ENCODE measurements at regions not wholly inside any gene's neighbourhood (a gene's known extent, or its start where the extent isn't known, plus 50 kb on each side); places are given as distances from the start of the nearest gene placed in this dataset.
"Not testable (repeated sequence)": the region's sequence is repeated elsewhere in the genome, so short reads cannot be mapped to it uniquely, and the experiment has no call there.

DNA sequence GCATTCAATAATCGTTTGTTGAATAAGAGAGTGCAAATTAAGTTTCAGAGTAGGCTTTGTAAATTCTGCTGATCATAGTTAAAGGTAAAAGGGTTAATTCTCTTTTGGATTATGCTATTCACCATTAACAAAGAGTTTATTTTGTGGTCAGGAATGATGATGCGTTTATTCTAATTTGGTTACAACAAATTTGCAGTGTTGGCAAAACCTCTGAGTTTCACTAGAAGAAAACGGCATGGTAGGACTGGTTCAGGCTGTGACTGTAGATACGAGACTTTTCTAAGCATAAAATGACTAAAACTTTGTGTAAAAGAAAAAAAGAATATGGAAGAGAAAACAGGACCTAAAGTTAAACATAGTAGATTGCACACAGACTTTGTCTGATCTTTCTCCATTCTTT is 234.7 kb downstream of the TLR4 start:
- Histone ChIP-seq H3K9me3 (no peaks in the 10 kb centered on the region), H3K4me3 (no peak overlapping the region), H3K4me1 (no peaks in the 10 kb centered on the region), H3K27ac (no peak overlapping the region), H3K4me2 (no peak overlapping the region)
- ATAC-seq (no peak), DNase-seq (ENCODE audit: low read depth in 1 of 2, low spot score in 1 of 2) (no peak), FAIRE-seq (no peak)
- ChIA-PET POLR2A (no interaction called here), CTCF (no interaction called here)
- no peak for TF ChIP-seq NFE2L2 (conservative IDR thresholded peaks at IDR 0.05; ENCODE audit: low read length)
- TF ChIP-seq SMC3 (IDR thresholded peaks at IDR 0.05), result no peak
- TF ChIP-seq KDM1A (IDR thresholded peaks at IDR 0.05; ENCODE audit: low read depth), result no peak
- no peak for TF ChIP-seq EP300 (IDR thresholded peaks at IDR 0.05)
- TF ChIP-seq CBX8 (IDR thresholded peaks at IDR 0.05), result no peak
- peak; percentile 30 for TF ChIP-seq MAFK (IDR thresholded peaks at IDR 0.05; ENCODE audit: partially characterized antibody)
- TF ChIP-seq, protein P1, sequence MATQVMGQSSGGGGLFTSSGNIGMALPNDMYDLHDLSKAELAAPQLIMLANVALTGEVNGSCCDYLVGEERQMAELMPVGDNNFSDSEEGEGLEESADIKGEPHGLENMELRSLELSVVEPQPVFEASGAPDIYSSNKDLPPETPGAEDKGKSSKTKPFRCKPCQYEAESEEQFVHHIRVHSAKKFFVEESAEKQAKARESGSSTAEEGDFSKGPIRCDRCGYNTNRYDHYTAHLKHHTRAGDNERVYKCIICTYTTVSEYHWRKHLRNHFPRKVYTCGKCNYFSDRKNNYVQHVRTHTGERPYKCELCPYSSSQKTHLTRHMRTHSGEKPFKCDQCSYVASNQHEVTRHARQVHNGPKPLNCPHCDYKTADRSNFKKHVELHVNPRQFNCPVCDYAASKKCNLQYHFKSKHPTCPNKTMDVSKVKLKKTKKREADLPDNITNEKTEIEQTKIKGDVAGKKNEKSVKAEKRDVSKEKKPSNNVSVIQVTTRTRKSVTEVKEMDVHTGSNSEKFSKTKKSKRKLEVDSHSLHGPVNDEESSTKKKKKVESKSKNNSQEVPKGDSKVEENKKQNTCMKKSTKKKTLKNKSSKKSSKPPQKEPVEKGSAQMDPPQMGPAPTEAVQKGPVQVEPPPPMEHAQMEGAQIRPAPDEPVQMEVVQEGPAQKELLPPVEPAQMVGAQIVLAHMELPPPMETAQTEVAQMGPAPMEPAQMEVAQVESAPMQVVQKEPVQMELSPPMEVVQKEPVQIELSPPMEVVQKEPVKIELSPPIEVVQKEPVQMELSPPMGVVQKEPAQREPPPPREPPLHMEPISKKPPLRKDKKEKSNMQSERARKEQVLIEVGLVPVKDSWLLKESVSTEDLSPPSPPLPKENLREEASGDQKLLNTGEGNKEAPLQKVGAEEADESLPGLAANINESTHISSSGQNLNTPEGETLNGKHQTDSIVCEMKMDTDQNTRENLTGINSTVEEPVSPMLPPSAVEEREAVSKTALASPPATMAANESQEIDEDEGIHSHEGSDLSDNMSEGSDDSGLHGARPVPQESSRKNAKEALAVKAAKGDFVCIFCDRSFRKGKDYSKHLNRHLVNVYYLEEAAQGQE (IDR thresholded peaks at IDR 0.05), result no peak
- TF ChIP-seq CEBPB (IDR thresholded peaks at IDR 0.05), result no peak
- TF ChIP-seq HOXA7 (CRISPR knock-in tag; IDR thresholded peaks at IDR 0.05), result no peak
- 3% methylated on average over 4 of the region's 4 CpGs for WGBS (ENCODE audit: missing lambda C conversion rate)

DNA sequence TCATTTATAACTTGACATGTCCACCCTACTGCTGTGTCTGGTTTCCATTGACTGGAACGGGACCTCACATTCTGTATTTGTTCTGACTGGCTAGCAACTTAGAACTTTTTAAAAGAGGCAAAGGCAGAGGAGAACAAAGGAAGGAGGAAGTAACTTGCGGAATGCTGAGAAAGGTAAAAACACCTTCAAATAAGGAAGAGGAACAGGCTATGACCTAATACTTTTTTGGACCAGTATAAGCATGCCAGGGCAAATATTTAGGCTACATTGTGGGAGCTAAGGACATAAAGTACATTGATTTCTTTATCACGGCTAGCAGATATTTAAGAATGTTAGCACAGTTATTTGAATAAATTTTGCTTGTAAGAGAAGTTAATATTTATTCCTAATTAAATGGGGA is 240.5 kb downstream of the TLR4 start:
- POLR2A ChIA-PET; H3K9me3 ChIP-seq; H3K4me3 ChIP-seq; H3K4me1 ChIP-seq; FAIRE-seq; DNase-seq (ENCODE audit: low read depth in 1 of 2, low spot score in 1 of 2); H3K27ac ChIP-seq; ATAC-seq; CTCF ChIA-PET; H3K4me2 ChIP-seq: not testable (repeated sequence)
- WGBS (ENCODE audit: missing lambda C conversion rate), result 39% methylated on average over 3 of the region's 3 CpGs

DNA sequence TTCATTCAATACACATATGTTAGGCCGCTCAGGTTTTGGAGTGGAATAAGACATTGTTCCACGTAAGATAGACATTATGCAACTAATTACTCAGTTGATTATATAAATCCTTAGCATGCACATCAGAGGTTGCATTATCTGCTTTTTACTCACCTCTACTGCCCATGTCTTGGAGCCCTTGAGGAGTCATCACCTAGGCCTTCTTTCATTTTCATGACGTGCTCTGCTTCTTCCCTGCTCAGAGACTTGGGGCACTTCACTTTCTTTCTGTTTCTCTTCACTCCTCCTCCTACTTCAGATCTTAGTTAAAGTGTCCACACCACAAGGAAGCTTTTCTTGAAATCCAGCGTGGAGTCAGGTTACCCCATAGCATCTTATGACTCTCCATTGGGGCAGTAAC is 241.1 kb downstream of the TLR4 start:
- no peak for TF ChIP-seq FOSL2 (IDR thresholded peaks at IDR 0.05)
- no peak for TF ChIP-seq FOSL2 (CRISPR knock-in tag; IDR thresholded peaks at IDR 0.05)
- TF ChIP-seq RFX5 (IDR thresholded peaks at IDR 0.05), result no peak
- TF ChIP-seq, protein P2, sequence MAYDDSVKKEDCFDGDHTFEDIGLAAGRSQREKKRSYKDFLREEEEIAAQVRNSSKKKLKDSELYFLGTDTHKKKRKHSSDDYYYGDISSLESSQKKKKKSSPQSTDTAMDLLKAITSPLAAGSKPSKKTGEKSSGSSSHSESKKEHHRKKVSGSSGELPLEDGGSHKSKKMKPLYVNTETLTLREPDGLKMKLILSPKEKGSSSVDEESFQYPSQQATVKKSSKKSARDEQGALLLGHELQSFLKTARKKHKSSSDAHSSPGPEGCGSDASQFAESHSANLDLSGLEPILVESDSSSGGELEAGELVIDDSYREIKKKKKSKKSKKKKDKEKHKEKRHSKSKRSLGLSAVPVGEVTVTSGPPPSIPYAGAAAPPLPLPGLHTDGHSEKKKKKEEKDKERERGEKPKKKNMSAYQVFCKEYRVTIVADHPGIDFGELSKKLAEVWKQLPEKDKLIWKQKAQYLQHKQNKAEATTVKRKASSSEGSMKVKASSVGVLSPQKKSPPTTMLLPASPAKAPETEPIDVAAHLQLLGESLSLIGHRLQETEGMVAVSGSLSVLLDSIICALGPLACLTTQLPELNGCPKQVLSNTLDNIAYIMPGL (CRISPR knock-in tag; IDR thresholded peaks at IDR 0.05; ENCODE audit: borderline replicate concordance), result no peak
- TF ChIP-seq, protein P3, sequence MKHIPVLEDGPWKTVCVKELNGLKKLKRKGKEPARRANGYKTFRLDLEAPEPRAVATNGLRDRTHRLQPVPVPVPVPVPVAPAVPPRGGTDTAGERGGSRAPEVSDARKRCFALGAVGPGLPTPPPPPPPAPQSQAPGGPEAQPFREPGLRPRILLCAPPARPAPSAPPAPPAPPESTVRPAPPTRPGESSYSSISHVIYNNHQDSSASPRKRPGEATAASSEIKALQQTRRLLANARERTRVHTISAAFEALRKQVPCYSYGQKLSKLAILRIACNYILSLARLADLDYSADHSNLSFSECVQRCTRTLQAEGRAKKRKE (CRISPR knock-in tag; IDR thresholded peaks at IDR 0.05; ENCODE audit: low read depth), result no peak
- TF ChIP-seq RNF2 (IDR thresholded peaks at IDR 0.05; ENCODE audit: borderline replicate concordance, low read depth), result no peak
- no peak for TF ChIP-seq RARB (CRISPR knock-in tag; IDR thresholded peaks at IDR 0.05)
- no peak for TF ChIP-seq MYC (IDR thresholded peaks at IDR 0.05; ENCODE audit: borderline replicate concordance, low read length)
- TF ChIP-seq GATA3 (IDR thresholded peaks at IDR 0.05; ENCODE audit: borderline replicate concordance), result no peak
- TF ChIP-seq CEBPB (IDR thresholded peaks at IDR 0.05), result no peak
- TF ChIP-seq HDAC2 (IDR thresholded peaks at IDR 0.05), result no peak
- TF ChIP-seq, protein P1 (IDR thresholded peaks at IDR 0.05), result no peak
- TF ChIP-seq JUN (IDR thresholded peaks at IDR 0.05), result no peak
- TF ChIP-seq NFE2L2 (conservative IDR thresholded peaks at IDR 0.05; ENCODE audit: low read length), result no peak
- TF ChIP-seq, protein P4, sequence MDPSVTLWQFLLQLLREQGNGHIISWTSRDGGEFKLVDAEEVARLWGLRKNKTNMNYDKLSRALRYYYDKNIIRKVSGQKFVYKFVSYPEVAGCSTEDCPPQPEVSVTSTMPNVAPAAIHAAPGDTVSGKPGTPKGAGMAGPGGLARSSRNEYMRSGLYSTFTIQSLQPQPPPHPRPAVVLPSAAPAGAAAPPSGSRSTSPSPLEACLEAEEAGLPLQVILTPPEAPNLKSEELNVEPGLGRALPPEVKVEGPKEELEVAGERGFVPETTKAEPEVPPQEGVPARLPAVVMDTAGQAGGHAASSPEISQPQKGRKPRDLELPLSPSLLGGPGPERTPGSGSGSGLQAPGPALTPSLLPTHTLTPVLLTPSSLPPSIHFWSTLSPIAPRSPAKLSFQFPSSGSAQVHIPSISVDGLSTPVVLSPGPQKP (IDR thresholded peaks at IDR 0.05; ENCODE audit: low read depth, low read length), result no peak
- TF ChIP-seq CHD2 (IDR thresholded peaks at IDR 0.05; ENCODE audit: low read length, partially characterized antibody), result no peak
- TF ChIP-seq MAFK (IDR thresholded peaks at IDR 0.05; ENCODE audit: partially characterized antibody), result no peak
- no peak for TF ChIP-seq EP300 (IDR thresholded peaks at IDR 0.05)
- TF ChIP-seq ZSCAN20 (CRISPR knock-in tag; IDR thresholded peaks at IDR 0.05), result no peak
- TF ChIP-seq KDM1A (IDR thresholded peaks at IDR 0.05; ENCODE audit: low read depth), result no peak
- no peak for TF ChIP-seq NR3C1 (IDR thresholded peaks at IDR 0.05)
- Histone ChIP-seq H3K4me2 (no peak overlapping the region), H3K9me3 (no peaks in the 10 kb centered on the region), H3K4me3 (no peak overlapping the region), H3K4me1 (no peaks in the 10 kb centered on the region), H3K27ac (no peak overlapping the region)
- FAIRE-seq, result no peak
- 20% methylated on average over 4 of the region's 4 CpGs for WGBS (ENCODE audit: missing lambda C conversion rate)
- ChIA-PET POLR2A (no interaction called here), CTCF (no interaction called here)
- DNase-seq (ENCODE audit: low read depth in 1 of 2, low spot score in 1 of 2), result no peak
- no peak for ATAC-seq

All from A549 (cell line).